H9 (cell line): ENCODE measurements at regions not wholly inside any gene's neighbourhood (a gene's known extent, or its start where the extent isn't known, plus 50 kb on each side); places are given as distances from the start of the nearest gene placed in this dataset.

Experiments used
- DNase-seq: peaks from one replicate; pipeline ENCODE4 v3.0.0-alpha.2; 2017
- H2AFZ ChIP-seq: one replicate; pipeline ENCODE4 v1.6.1; 2013; ENCODE audit warnings: mild to moderate bottlenecking, low read length, control low read depth, moderate library complexity
- H2AK5ac ChIP-seq: 2 replicates; pipeline ENCODE4 v1.6.1; 2013; ENCODE audit warnings: low read length, control low read depth, mixed read lengths; ENCODE audit not compliant: insufficient read length
- H2BK120ac ChIP-seq: one replicate; pipeline ENCODE4 v1.6.1; 2013; ENCODE audit warnings: low read depth, mild to moderate bottlenecking, low read length, control low read depth, inconsistent platforms; ENCODE audit not compliant: poor library complexity, severe bottlenecking
- H2BK12ac ChIP-seq: 2 replicates; pipeline ENCODE4 v1.6.1; 2013; ENCODE audit warnings: low read length, control low read depth, mixed read lengths, low read depth; ENCODE audit not compliant: insufficient read length
- H2BK15ac ChIP-seq: 2 replicates; pipeline ENCODE4 v1.6.1; 2013; ENCODE audit warnings: low read depth, low read length, control low read depth
- H2BK20ac ChIP-seq: one replicate; pipeline ENCODE4 v1.6.1; 2013; ENCODE audit warnings: low read depth, mild to moderate bottlenecking, low read length, control low read depth, inconsistent platforms; ENCODE audit not compliant: poor library complexity, severe bottlenecking
- H2BK5ac ChIP-seq: 2 replicates; pipeline ENCODE4 v1.6.1; 2013; ENCODE audit warnings: low read length, control low read depth, mixed read lengths; ENCODE audit not compliant: insufficient read length
- H3K14ac ChIP-seq: 2 replicates; pipeline ENCODE4 v1.6.1; 2013; ENCODE audit warnings: low read length, control low read depth; ENCODE audit not compliant: insufficient read depth
- H3K18ac ChIP-seq: 2 replicates; pipeline ENCODE4 v1.6.1; 2013; ENCODE audit warnings: low read depth, mild to moderate bottlenecking, mixed read lengths, low read length, control low read depth; ENCODE audit not compliant: insufficient read length
- H3K23ac ChIP-seq: 2 replicates; pipeline ENCODE4 v1.6.1; 2013; ENCODE audit warnings: low read length, control low read depth, mixed read lengths, low read depth; ENCODE audit not compliant: insufficient read length
- H3K23me2 ChIP-seq: 2 replicates; pipeline ENCODE4 v1.6.1; 2013; ENCODE audit warnings: low read depth, mild to moderate bottlenecking, mixed read lengths, low read length, control low read depth; ENCODE audit not compliant: insufficient read length, poor library complexity, severe bottlenecking
- H3K27ac ChIP-seq: 2 replicates; pipeline ENCODE4 v1.5.1; 2013; ENCODE audit warnings: low read length, control low read depth, mixed read lengths, low read depth; ENCODE audit not compliant: insufficient read length
- H3K27me3 ChIP-seq: 2 replicates; pipeline ENCODE4 v1.6.1; 2013; ENCODE audit warnings: low read length, control low read depth, inconsistent platforms; ENCODE audit not compliant: insufficient read depth
- H3K4ac ChIP-seq: 2 replicates; pipeline ENCODE4 v1.6.1; 2013; ENCODE audit warnings: low read depth, mild to moderate bottlenecking, control low read depth, inconsistent platforms, low read length, moderate library complexity
- H3K4me1 ChIP-seq: 2 replicates; pipeline ENCODE4 v1.6.1; 2013; ENCODE audit warnings: low read length, control low read depth, inconsistent platforms; ENCODE audit not compliant: insufficient read depth
- H3K4me2 ChIP-seq: 2 replicates; pipeline ENCODE4 v1.6.1; 2013; ENCODE audit warnings: low read length, control low read depth, mixed read lengths; ENCODE audit not compliant: insufficient read length, insufficient read depth
- H3K56ac ChIP-seq: 2 replicates; pipeline ENCODE4 v1.6.1; 2013; ENCODE audit warnings: low read depth, mild to moderate bottlenecking, mixed read lengths, low read length, control low read depth; ENCODE audit not compliant: insufficient read length
- H3K79me1 ChIP-seq: 2 replicates; pipeline ENCODE4 v1.6.1; 2013; ENCODE audit warnings: low read depth, mild to moderate bottlenecking, moderate library complexity, low read length, control low read depth, inconsistent platforms; ENCODE audit not compliant: insufficient read depth, poor library complexity, severe bottlenecking
- H3K79me2 ChIP-seq: 2 replicates; pipeline ENCODE4 v1.6.1; 2013; ENCODE audit warnings: low read length, control low read depth, inconsistent platforms; ENCODE audit not compliant: insufficient read depth
- H3K9ac ChIP-seq: 2 replicates; pipeline ENCODE4 v1.6.1; 2013; ENCODE audit warnings: low read length, control low read depth, mixed read lengths; ENCODE audit not compliant: insufficient read length; ENCODE audit errors: extremely low read depth
- H3K9me3 ChIP-seq: one replicate; pipeline ENCODE4 v1.6.1; 2013; ENCODE audit warnings: low read depth, low read length, inconsistent platforms; ENCODE audit not compliant: control insufficient read depth
- H3T11ph ChIP-seq: one replicate; pipeline ENCODE4 v1.6.1; 2013; ENCODE audit warnings: mild to moderate bottlenecking, low read length, control low read depth, inconsistent platforms
- H4K20me1 ChIP-seq: one replicate; pipeline ENCODE4 v1.6.1; 2013; ENCODE audit not compliant: control insufficient read depth, insufficient read length, insufficient read depth
- H4K5ac ChIP-seq: 2 replicates; pipeline ENCODE4 v1.6.1; 2013; ENCODE audit warnings: low read depth, mild to moderate bottlenecking, mixed read lengths, low read length, control low read depth; ENCODE audit not compliant: insufficient read length
- H4K8ac ChIP-seq: replicated peaks from 2 replicates; pipeline ENCODE4 v1.6.1; 2013; ENCODE audit warnings: low read length, control low read depth, mixed read lengths, low read depth; ENCODE audit not compliant: insufficient read length
- H4K91ac ChIP-seq: 2 replicates; pipeline ENCODE4 v1.6.1; 2013; ENCODE audit warnings: low read depth, mild to moderate bottlenecking, moderate library complexity, mixed read lengths, low read length, control low read depth; ENCODE audit not compliant: insufficient read length
- H3K27ac Mint-ChIP-seq, 3 experiments: 2 replicates in 2 of 3; 3 replicates in 1 of 3; pipeline ENCODE4 v1.8.0; 2020 to 2021; ENCODE audit warnings: mixed read lengths in 3 of 3, mild to moderate bottlenecking in 1 of 3, moderate library complexity in 1 of 3
- H3K27me3 Mint-ChIP-seq: 2 replicates; pipeline ENCODE4 v1.8.0; 2021; ENCODE audit warnings: low read depth, mild to moderate bottlenecking, moderate library complexity, mixed read lengths
- H3K36me3 Mint-ChIP-seq, 3 experiments: 2 replicates in 2 of 3; 3 replicates in 1 of 3; pipeline ENCODE4 v1.8.0; 2020 to 2021; ENCODE audit warnings: low read depth in 3 of 3, mixed read lengths in 3 of 3; ENCODE audit not compliant: insufficient read depth in 1 of 3
- H3K4me1 Mint-ChIP-seq, 2 experiments: 2 replicates each; pipeline ENCODE4 v1.8.0; 2020; ENCODE audit warnings: mixed read lengths in 2 of 2
- H3K4me3 Mint-ChIP-seq, 2 experiments: 2 replicates in 1 of 2; 3 replicates in 1 of 2; pipeline ENCODE4 v1.8.0; 2020 to 2021; ENCODE audit warnings: mild to moderate bottlenecking in 2 of 2, mixed read lengths in 2 of 2, moderate library complexity in 1 of 2
- H3K9me3 Mint-ChIP-seq, 2 experiments: 2 replicates in 1 of 2; 3 replicates in 1 of 2; pipeline ENCODE4 v1.8.0; 2020; ENCODE audit warnings: mild to moderate bottlenecking in 2 of 2, mixed read lengths in 2 of 2, moderate library complexity in 1 of 2
- WGBS: extraction: QIAGEN DNeasy Blood & Tissue Kit; methylation state at CpG from one replicate; pipeline ENCODE4 v1.1.7; 2013; ENCODE audit warnings: missing lambda C conversion rate, low lambda C conversion rate, mixed read lengths; ENCODE audit not compliant: insufficient read length; ENCODE audit errors: extremely low coverage; 5-methylcytosine and 5-hydroxymethylcytosine counted together
- TF ChIP-seq, protein P1 (sequence below): fragments of 200-600 bp; sonication (generic); conservative IDR thresholded peaks from 3 replicates; pipeline ENCODE4 v1.8.0; 2021; ENCODE audit warnings: antibody characterized with exemption, mild to moderate bottlenecking

DNA sequence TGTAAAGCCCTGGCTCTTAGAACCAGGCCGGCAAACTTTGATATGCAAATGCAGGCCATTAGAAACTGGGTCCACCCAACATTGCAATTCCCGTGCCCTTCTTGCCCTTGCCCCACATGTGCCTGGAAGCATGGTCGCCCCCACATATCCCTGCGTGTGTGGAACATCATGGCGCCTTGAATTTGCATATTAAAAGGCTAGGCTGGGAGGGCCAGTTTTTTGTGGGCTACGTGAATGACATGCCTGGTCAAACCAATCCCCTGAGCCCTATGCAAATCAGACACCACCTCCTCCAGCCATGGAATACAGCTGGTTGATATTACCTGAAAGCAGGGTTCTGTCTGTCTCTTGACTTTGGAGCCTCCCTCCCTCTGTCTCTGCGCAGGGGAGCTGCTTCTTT is 58.7 kb upstream of the ARHGEF26 start:
- H3K4me1 Mint-ChIP-seq = peaks cover 25 to 27% of the 10 kb centered on the region in 2 experiments
- H3K27me3 Mint-ChIP-seq = peaks cover 2% of the 10 kb centered on the region; the same call in 1 of the 2 replicates
- H2AK5ac ChIP-seq = no peak overlapping the region
- no peak overlapping the region for H2BK20ac ChIP-seq
- H3K9me3 Mint-ChIP-seq = peaks cover 0 to 3% of the 10 kb centered on the region in 2 experiments; a peak in 1 of 5 replicates
- no peak overlapping the region for H2AFZ ChIP-seq
- no peak overlapping the region for H4K8ac ChIP-seq
- H3K27me3 ChIP-seq = no peaks in the 10 kb centered on the region
- no peak overlapping the region for H2BK120ac ChIP-seq
- H3K56ac ChIP-seq = no peak overlapping the region
- no peak overlapping the region for H3K27ac Mint-ChIP-seq
- no peaks in the 10 kb centered on the region for H3K79me1 ChIP-seq
- no peak overlapping the region for H2BK5ac ChIP-seq
- H3K4me3 Mint-ChIP-seq = no peak overlapping the region
- H3K4me1 ChIP-seq = 0 out of 2 replicates have a peak, but pooled peaks cover 3% of the 10 kb centered on the region
- no peaks in the 10 kb centered on the region for H4K20me1 ChIP-seq
- H3K23ac ChIP-seq = no peak overlapping the region
- H3K18ac ChIP-seq = no peak overlapping the region
- no peak overlapping the region for H3K4ac ChIP-seq
- H4K5ac ChIP-seq = no peak overlapping the region
- H3K23me2 ChIP-seq = no peaks in the 10 kb centered on the region
- H4K91ac ChIP-seq = no peak overlapping the region
- no peak overlapping the region for H3T11ph ChIP-seq
- no peak overlapping the region for H3K4me2 ChIP-seq
- H3K14ac ChIP-seq = no peak overlapping the region
- no peak overlapping the region for H3K9ac ChIP-seq
- no peak overlapping the region for H3K27ac ChIP-seq
- H2BK12ac ChIP-seq = no peak overlapping the region
- H2BK15ac ChIP-seq = no peak overlapping the region
- TF ChIP-seq, protein P1, sequence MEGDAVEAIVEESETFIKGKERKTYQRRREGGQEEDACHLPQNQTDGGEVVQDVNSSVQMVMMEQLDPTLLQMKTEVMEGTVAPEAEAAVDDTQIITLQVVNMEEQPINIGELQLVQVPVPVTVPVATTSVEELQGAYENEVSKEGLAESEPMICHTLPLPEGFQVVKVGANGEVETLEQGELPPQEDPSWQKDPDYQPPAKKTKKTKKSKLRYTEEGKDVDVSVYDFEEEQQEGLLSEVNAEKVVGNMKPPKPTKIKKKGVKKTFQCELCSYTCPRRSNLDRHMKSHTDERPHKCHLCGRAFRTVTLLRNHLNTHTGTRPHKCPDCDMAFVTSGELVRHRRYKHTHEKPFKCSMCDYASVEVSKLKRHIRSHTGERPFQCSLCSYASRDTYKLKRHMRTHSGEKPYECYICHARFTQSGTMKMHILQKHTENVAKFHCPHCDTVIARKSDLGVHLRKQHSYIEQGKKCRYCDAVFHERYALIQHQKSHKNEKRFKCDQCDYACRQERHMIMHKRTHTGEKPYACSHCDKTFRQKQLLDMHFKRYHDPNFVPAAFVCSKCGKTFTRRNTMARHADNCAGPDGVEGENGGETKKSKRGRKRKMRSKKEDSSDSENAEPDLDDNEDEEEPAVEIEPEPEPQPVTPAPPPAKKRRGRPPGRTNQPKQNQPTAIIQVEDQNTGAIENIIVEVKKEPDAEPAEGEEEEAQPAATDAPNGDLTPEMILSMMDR = no peak
- peaks cover 0 to 3% (median 0%) of the 10 kb centered on the region in 3 experiments; a peak in 1 of 7 replicates for H3K36me3 Mint-ChIP-seq
- no peaks in the 10 kb centered on the region for H3K79me2 ChIP-seq
- no peaks in the 10 kb centered on the region for H3K9me3 ChIP-seq
- WGBS = no CpG with 5 or more reads among the region's 7 CpGs
- peak; percentile 54 for DNase-seq
